Vagina (tissue), 2 donors: ENCODE measurements at regions not wholly inside any gene's neighbourhood (a gene's known extent, or its start where the extent isn't known, plus 50 kb on each side); places are given as distances from the start of the nearest gene placed in this dataset.

Experiments
- POLR2A ChIP-seq, 2 donors: fragments of 450-650 bp; IDR thresholded peaks; one replicate each; pipeline ENCODE4 v1.6.1; 2017; ENCODE audit warnings: antibody characterized with exemption in 2 of 2, mild to moderate bottlenecking in 2 of 2, moderate library complexity in 2 of 2
- TF ChIP-seq, protein P1 (sequence below), 3 experiments: fragments of 450-650 bp in 2 of 3; fragments of 200-600 bp in 1 of 3; sonication (generic) in 1 of 3; IDR thresholded peaks; one replicate each; pipeline ENCODE4 v1.5.1; 2017 to 2019; ENCODE audit warnings: antibody characterized with exemption in 3 of 3, mild to moderate bottlenecking in 2 of 3, moderate library complexity in 2 of 3

- TF ChIP-seq, protein P1, sequence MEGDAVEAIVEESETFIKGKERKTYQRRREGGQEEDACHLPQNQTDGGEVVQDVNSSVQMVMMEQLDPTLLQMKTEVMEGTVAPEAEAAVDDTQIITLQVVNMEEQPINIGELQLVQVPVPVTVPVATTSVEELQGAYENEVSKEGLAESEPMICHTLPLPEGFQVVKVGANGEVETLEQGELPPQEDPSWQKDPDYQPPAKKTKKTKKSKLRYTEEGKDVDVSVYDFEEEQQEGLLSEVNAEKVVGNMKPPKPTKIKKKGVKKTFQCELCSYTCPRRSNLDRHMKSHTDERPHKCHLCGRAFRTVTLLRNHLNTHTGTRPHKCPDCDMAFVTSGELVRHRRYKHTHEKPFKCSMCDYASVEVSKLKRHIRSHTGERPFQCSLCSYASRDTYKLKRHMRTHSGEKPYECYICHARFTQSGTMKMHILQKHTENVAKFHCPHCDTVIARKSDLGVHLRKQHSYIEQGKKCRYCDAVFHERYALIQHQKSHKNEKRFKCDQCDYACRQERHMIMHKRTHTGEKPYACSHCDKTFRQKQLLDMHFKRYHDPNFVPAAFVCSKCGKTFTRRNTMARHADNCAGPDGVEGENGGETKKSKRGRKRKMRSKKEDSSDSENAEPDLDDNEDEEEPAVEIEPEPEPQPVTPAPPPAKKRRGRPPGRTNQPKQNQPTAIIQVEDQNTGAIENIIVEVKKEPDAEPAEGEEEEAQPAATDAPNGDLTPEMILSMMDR (IDR thresholded peaks at IDR 0.05) = no peak
- no peak for TF ChIP-seq POLR2A (IDR thresholded peaks at IDR 0.05)
Measured at GRCh38 chr7:47648275-47648925, 66.5 kb upstream of the TNS3 start.
